ENCODE measurements at regions not wholly inside any gene's neighbourhood (a gene's known extent, or its start where the extent isn't known, plus 50 kb on each side); places are given as distances from the start of the nearest gene placed in this dataset.
A peak's percentile ranks its signal among the peaks of the same experiment; 100 is the strongest.

DNA sequence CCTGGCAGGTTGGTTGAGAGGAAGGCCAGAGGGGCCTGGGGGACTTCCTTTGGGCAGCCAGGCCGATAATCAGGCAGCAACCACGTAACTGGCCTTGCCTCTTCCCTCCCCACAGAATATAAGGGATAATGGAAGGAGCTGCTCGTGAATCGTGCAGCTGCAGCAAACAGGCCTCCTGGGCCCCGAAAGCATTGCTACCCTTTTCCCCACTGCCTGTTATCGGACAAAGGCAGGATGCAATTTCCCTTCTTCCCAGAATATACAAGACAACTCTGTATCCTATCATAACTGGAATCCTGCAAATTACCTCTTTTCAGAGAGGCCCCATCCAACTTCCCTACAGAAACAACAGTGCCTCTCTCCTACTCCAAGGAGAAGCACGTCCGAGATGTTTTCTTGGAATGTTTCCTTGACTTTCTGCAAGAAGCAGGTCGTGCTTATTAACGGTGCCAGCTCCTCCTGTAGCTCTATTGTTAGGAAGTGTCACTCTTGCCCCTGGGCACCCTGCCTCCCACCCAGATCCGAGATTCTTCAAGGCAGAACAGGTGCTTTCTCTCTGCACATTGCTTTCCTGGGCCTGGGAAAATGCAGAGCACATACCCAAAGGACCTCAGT lies 106.0 kb upstream of the TIAM1 start:
- TF ChIP-seq, protein P1, sequence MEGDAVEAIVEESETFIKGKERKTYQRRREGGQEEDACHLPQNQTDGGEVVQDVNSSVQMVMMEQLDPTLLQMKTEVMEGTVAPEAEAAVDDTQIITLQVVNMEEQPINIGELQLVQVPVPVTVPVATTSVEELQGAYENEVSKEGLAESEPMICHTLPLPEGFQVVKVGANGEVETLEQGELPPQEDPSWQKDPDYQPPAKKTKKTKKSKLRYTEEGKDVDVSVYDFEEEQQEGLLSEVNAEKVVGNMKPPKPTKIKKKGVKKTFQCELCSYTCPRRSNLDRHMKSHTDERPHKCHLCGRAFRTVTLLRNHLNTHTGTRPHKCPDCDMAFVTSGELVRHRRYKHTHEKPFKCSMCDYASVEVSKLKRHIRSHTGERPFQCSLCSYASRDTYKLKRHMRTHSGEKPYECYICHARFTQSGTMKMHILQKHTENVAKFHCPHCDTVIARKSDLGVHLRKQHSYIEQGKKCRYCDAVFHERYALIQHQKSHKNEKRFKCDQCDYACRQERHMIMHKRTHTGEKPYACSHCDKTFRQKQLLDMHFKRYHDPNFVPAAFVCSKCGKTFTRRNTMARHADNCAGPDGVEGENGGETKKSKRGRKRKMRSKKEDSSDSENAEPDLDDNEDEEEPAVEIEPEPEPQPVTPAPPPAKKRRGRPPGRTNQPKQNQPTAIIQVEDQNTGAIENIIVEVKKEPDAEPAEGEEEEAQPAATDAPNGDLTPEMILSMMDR (IDR thresholded peaks at IDR 0.05): no peak

DNA sequence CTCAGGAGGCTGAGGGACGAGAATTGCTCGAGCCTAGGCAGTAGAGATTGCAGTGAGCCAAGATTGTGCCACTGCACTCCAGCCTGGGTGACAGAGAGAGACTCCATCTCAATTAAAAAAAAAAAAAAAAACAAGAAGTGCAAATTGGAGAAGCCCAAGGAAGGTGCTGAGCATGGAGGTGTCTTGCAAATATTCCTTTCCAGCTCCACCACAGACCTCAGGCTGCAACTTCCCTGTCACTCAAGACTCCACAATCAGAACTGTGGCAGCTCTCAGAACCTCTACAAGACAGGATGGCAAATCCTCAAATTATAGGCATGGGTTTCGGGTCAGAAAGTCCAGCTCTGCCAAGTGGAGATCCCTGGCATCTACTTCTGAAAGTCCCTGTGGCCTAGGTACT lies 104.4 kb upstream of the TIAM1 start:
- H3K4me3 ChIP-seq: no peak overlapping the region
- TF ChIP-seq, protein P1 (IDR thresholded peaks at IDR 0.05): no peak

More for the DNA sequence above, 106.0 kb upstream of the TIAM1 start:
- no peaks in the 10 kb centered on the region for H3K36me3 ChIP-seq
- intact Hi-C loops (cut with DNase I): no loop called here
- DNase-seq (no peak), ATAC-seq (no peak)
- H3K4me3 ChIP-seq: no peak overlapping the region
- no peaks in the 10 kb centered on the region for H3K9me3 ChIP-seq
- H3K4me1 ChIP-seq: peaks cover 13% of the 10 kb centered on the region
- H3K27me3 ChIP-seq (ENCODE audit: low read depth): no peaks in the 10 kb centered on the region
- no peak overlapping the region for H3K27ac ChIP-seq

DNA sequence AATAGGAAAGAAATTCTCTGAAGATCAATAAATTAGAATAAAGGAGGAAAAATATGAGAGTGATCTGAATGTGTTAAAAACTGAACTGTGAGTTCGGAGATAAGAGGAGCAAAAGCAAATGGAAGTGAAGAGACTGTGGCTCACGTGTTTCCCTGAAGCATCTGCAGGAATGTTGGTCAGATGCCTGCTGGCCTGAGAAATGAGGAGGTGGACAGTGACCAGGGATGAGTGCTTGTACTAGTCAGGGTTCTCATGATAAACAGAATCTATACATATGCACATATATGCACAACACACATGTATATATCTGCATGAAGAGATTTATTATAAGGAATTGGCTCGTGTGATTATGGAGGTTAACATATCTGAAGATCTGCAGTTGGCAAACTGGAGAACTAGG lies 103.4 kb upstream of the TIAM1 start:
- H3K27ac ChIP-seq: no peak overlapping the region
- no peaks in the 10 kb centered on the region for H3K27me3 ChIP-seq (ENCODE audit: low read depth)
- TF ChIP-seq, protein P1 (IDR thresholded peaks at IDR 0.05): no peak
- H3K9me3 ChIP-seq: no peaks in the 10 kb centered on the region
- no peak overlapping the region for H3K4me3 ChIP-seq
- intact Hi-C loops (cut with DNase I): no loop called here
- DNase-seq (no peak), ATAC-seq (no peak)
- H3K36me3 ChIP-seq: no peaks in the 10 kb centered on the region
- H3K4me1 ChIP-seq: peaks cover 30% of the 10 kb centered on the region

More for the DNA sequence above, 104.4 kb upstream of the TIAM1 start:
- Histone ChIP-seq H3K36me3 (no peaks in the 10 kb centered on the region), H3K9me3 (no peaks in the 10 kb centered on the region), H3K27ac (no peak overlapping the region), H3K27me3 (ENCODE audit: low read depth) (no peaks in the 10 kb centered on the region), H3K4me1 (peaks cover 25% of the 10 kb centered on the region)
- intact Hi-C loops (cut with DNase I): no loop called here
- ATAC-seq (peak in 1 of 2 donors; percentile 49), DNase-seq (no peak)

DNA sequence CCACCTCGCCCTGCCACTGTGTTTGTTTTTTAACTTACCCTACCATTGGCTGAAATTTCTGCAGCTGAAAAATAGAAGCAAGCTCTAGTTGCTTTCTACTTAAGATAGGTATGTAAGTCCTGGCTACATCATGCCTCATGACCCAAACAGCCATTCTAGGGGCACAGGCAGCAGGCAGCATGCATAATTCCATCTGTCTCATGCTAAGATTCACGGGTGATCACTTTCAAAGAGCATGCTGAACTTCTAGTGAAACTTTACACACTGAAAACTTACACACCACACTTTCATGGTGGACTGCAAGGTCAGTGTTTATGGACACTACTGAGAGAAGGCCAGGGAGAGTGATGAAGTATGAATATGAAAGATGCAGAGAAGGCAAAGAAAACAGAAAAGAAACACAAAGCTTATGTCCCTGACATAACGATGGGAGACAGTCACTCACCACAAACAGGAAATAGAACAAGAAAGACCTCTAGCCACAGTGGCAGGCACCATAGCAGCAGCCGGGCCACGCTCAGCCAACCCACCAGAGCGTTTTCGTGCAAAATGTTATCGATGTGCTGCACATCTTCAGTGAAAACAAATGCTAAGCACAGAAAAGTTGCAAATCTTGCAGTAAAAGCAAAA lies 102.3 kb upstream of the TIAM1 start:
- Histone ChIP-seq H3K4me3 (no peak overlapping the region), H3K9me3 (peaks cover 5% of the 10 kb centered on the region), H3K27ac (no peak overlapping the region), H3K36me3 (no peaks in the 10 kb centered on the region), H3K4me1 (peaks cover 30% of the 10 kb centered on the region), H3K27me3 (ENCODE audit: low read depth) (no peaks in the 10 kb centered on the region)
- TF ChIP-seq, protein P1 (IDR thresholded peaks at IDR 0.05): no peak
- ATAC-seq: peak in 1 of 2 donors; percentile 54
- no peak for DNase-seq
- intact Hi-C loops (cut with DNase I): no loop called here

DNA sequence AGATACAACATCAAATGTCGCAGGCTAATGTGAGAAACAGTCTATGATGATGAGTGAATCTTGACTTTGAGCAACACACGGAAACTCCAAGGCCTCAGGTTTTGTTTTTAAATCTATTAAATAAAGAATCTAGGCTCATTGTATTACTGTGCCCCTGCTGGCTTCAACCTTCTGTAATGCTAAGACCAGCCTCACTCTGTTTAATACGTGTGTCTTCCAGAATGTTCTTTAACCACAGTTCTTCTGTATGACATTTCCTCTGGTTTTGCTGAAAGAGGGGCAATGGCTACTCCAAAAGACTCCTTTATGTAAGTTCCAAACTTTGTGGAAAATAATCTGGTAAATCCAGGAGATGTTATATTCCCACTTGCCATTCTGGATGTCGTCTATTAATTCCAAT lies 101.1 kb upstream of the TIAM1 start:
- ATAC-seq: no peak
- peaks cover 30% of the 10 kb centered on the region for H3K4me1 ChIP-seq
- H3K27me3 ChIP-seq (ENCODE audit: low read depth): no peaks in the 10 kb centered on the region
- intact Hi-C loops (cut with DNase I): no loop called here
- H3K27ac ChIP-seq: no peak overlapping the region
- no peak overlapping the region for H3K4me3 ChIP-seq
- DNase-seq: no peak
- TF ChIP-seq, protein P1 (IDR thresholded peaks at IDR 0.05): no peak
- peaks cover 13% of the 10 kb centered on the region for H3K9me3 ChIP-seq
- H3K36me3 ChIP-seq: no peaks in the 10 kb centered on the region
